K562 (cell line): ENCODE measurements at regions not wholly inside any gene's neighbourhood (a gene's known extent, or its start where the extent isn't known, plus 50 kb on each side); places are given as distances from the start of the nearest gene placed in this dataset.

Experiments used
- ATAC-seq: fragments of 200-7000 bp; cut with Tn5 transposase; 3 replicates; pipeline ENCODE4 v1.9.1; 2020; ENCODE audit warnings: moderate library complexity
- BruUV-seq: library from RNA; stranded (reverse); fragments of 400-500 nt; replicated peaks from 2 replicates; lab custom pipeline; 2021; lab: Mats Ljungman, UMichigan
- CTCF ChIA-PET: fragments of 300-600 bp; formaldehyde crosslinking; extraction: SDS; loops from one replicate; lab custom pipeline; 2021; ENCODE audit warnings: low intra/inter-chr PET ratio; lab: Yijun Ruan, JAX
- POLR2A ChIA-PET: fragments of 300-600, 350-650 bp; sonication (Branson Sonifier 250); formaldehyde crosslinking; extraction: SDS; loops from one replicate; lab custom pipeline; 2021; ENCODE audit warnings: antibody characterized with exemption, inconsistent platforms; lab: Yijun Ruan, JAX
- DNase-seq, 4 experiments: peaks; one replicate each; pipeline versions ENCODE4 v3.0.0 to v3.0.0-alpha.2; 2011 to 2018; ENCODE audit warnings: low spot score in 3 of 4, mixed read lengths in 3 of 4; ENCODE audit errors: extremely low read depth in 1 of 4
- FAIRE-seq: peaks from 2 replicates; lab custom pipeline; 2011; peaks lifted over from hg19 to GRCh38; lab: Jason Lieb, UNC
- H2AFZ ChIP-seq: 2 replicates; pipeline ENCODE4 v1.6.0; 2011; ENCODE audit warnings: low read depth, low read length, control low read depth, inconsistent platforms
- H3K27ac ChIP-seq: fragments of 200-600 bp; 3 replicates; pipeline ENCODE4 v1.8.0; 2011; ENCODE audit warnings: low read depth, mild to moderate bottlenecking, control low read depth, inconsistent platforms, low read length, moderate library complexity, mixed read lengths; ENCODE audit errors: extremely low read depth
- H3K27me3 ChIP-seq, 2 experiments: fragments of 300-600 bp in 1 of 2; 2 replicates in 1 of 2; 3 replicates in 1 of 2; pipeline versions ENCODE4 v1.6.0 to v1.8.0; 2011; ENCODE audit warnings: inconsistent platforms in 2 of 2, low read length in 2 of 2, mild to moderate bottlenecking in 1 of 2, mixed read lengths in 1 of 2, moderate library complexity in 1 of 2; ENCODE audit not compliant: control insufficient read depth in 2 of 2, insufficient read depth in 2 of 2
- H3K36me3 ChIP-seq: fragments of 300-600 bp; 3 replicates; pipeline ENCODE4 v1.8.0; 2011; ENCODE audit warnings: mild to moderate bottlenecking, low read length, inconsistent platforms; ENCODE audit not compliant: control insufficient read depth, insufficient read depth
- H3K4me1 ChIP-seq, 2 experiments: fragments of 200-600 bp in 1 of 2; replicated peaks in 1 of 2; 2 replicates in 1 of 2; 3 replicates in 1 of 2; pipeline versions ENCODE4 v1.5.1 to v1.8.0; 2011; ENCODE audit warnings: inconsistent platforms in 2 of 2, low read length in 2 of 2, mild to moderate bottlenecking in 1 of 2, mixed read lengths in 1 of 2, moderate library complexity in 1 of 2; ENCODE audit not compliant: control insufficient read depth in 2 of 2, insufficient read depth in 2 of 2
- H3K4me2 ChIP-seq: 2 replicates; pipeline ENCODE4 v1.6.1; 2011; ENCODE audit warnings: low read length, control low read depth, inconsistent platforms, mixed read lengths; ENCODE audit not compliant: insufficient read depth
- H3K4me3 ChIP-seq: fragments of 200-600 bp; sonication (generic), shearing (Covaris generic); 2 replicates; pipeline ENCODE4 v1.5.1; 2016; ENCODE audit warnings: control low read depth, inconsistent platforms
- H3K79me2 ChIP-seq: fragments of 200-600 bp; 3 replicates; pipeline ENCODE4 v1.8.0; 2011; ENCODE audit warnings: low read length, inconsistent platforms; ENCODE audit not compliant: control insufficient read depth, insufficient read depth
- H3K9ac ChIP-seq, 2 experiments: 2 replicates each; pipeline versions ENCODE4 v1.6.0 to v1.6.1; 2011; ENCODE audit warnings: low read depth in 2 of 2, low read length in 2 of 2, control low read depth in 1 of 2, inconsistent platforms in 1 of 2, mild to moderate bottlenecking in 1 of 2, mixed read lengths in 1 of 2; ENCODE audit not compliant: insufficient read depth in 1 of 2
- H3K9me1 ChIP-seq: one replicate; pipeline ENCODE4 v1.6.0; 2011; ENCODE audit warnings: inconsistent platforms, mild to moderate bottlenecking, low read length, moderate library complexity; ENCODE audit not compliant: control insufficient read depth, insufficient read depth
- H3K9me3 ChIP-seq: replicated peaks from 2 replicates; pipeline ENCODE4 v1.5.1; 2011; ENCODE audit warnings: low read depth, low read length, inconsistent platforms; ENCODE audit not compliant: control insufficient read depth, insufficient read depth
- H4K20me1 ChIP-seq: replicated peaks from 2 replicates; pipeline ENCODE4 v1.6.1; 2011; ENCODE audit warnings: low read length, inconsistent platforms, mixed read lengths; ENCODE audit not compliant: control insufficient read depth, insufficient read depth
- EP400 ChIP-seq: fragments of 450-650 bp; IDR thresholded peaks from 2 replicates; pipeline ENCODE4 v1.6.1; 2017; ENCODE audit warnings: antibody characterized with exemption, mild to moderate bottlenecking, moderate library complexity
- HNRNPUL1 ChIP-seq: fragments of 200-400 bp; formaldehyde crosslinking; IDR thresholded peaks from 2 replicates; pipeline ENCODE4 v1.6.1; 2017; ENCODE audit warnings: low read length
- IRF1 ChIP-seq: sonication (generic); formaldehyde crosslinking; IDR thresholded peaks from 2 replicates; pipeline ENCODE4 v1.8.0; 2022; ENCODE audit warnings: missing genetic modification reagents, mild to moderate bottlenecking, borderline replicate concordance
- NR2F6 ChIP-seq: fragments of 450-650 bp; formaldehyde crosslinking; IDR thresholded peaks from 2 replicates; pipeline ENCODE4 v1.4.0; 2020; ENCODE audit warnings: mild to moderate bottlenecking
- RBBP5 ChIP-seq: fragments of 200-600 bp; sonication (generic); IDR thresholded peaks from 2 replicates; pipeline ENCODE4 v1.6.1; 2012; ENCODE audit warnings: borderline replicate concordance, mild to moderate bottlenecking, low read length, control low read depth, inconsistent platforms; ENCODE audit not compliant: insufficient read depth, poor library complexity, severe bottlenecking
- THRAP3 ChIP-seq: fragments of 450-650 bp; IDR thresholded peaks from 2 replicates; pipeline ENCODE4 v1.6.1; 2016; ENCODE audit warnings: mild to moderate bottlenecking, inconsistent platforms, borderline replicate concordance
- ZNF277 ChIP-seq: fragments of 250-450 bp; sonication (Bioruptor Pico); IDR thresholded peaks from 2 replicates; pipeline ENCODE4 v1.8.0; 2022; ENCODE audit warnings: inconsistent platforms, mild to moderate bottlenecking, moderate library complexity, borderline replicate concordance
- ZNF384 ChIP-seq: IDR thresholded peaks from 2 replicates; pipeline ENCODE4 v1.6.1; 2012; ENCODE audit warnings: low read depth, low read length, improper control_type of control experiment
- WGBS: fragments of 100-300 bp; shearing (Covaris generic); methylation state at CpG from one replicate; pipeline ENCODE4 v1.1.6; 2016; ENCODE audit warnings: low coverage, mixed read lengths; ENCODE audit not compliant: insufficient coverage; ENCODE audit errors: missing lambda C conversion rate; 5-methylcytosine and 5-hydroxymethylcytosine counted together
- in situ Hi-C: fragments of 300-500 bp; cut with MboI; formaldehyde crosslinking; loops from 4 replicates; pipeline ENCODE4 v1.15.0; 2018; ENCODE audit warnings: inconsistent platforms, mixed read lengths
- intact Hi-C: fragments of 100-400 bp; cut with micrococcal nuclease; formaldehyde crosslinking; loops from 2 replicates; pipeline ENCODE4 v1.14.2; 2022
- TF ChIP-seq, protein P1 (sequence below): fragments of 450-650 bp; formaldehyde crosslinking; IDR thresholded peaks from 2 replicates; pipeline ENCODE4 v1.4.0; 2020; ENCODE audit warnings: mild to moderate bottlenecking
- TF ChIP-seq, protein P2 (sequence below): fragments of 250-450 bp; sonication (Bioruptor Pico); IDR thresholded peaks from 2 replicates; pipeline ENCODE4 v1.5.0; 2021; ENCODE audit warnings: mild to moderate bottlenecking, moderate library complexity

DNA sequence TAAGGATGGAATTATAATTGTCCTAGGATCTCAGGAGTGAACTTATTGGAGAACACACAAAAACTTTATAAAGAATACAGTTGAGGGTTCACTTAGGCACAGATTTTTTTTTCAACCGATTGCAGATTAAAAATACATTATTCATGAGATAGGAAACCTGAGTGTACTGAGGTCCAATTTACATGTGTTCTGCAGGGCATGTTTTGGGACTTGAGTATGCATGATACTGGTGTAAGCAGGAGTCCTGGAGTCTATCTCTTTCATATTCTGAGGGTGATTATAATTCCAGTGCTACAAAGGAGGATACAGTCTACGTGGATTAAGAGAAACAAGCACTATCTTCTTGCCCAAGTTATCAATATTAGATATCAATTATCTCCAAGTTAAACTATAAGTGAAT is 139.3 kb upstream of the HSFY2 start:
- FAIRE-seq (no peak), DNase-seq (no peak), ATAC-seq (no peak)
- no peak overlapping the region for H3K9ac ChIP-seq
- in situ Hi-C loops = no loop called here
- H3K27ac ChIP-seq = no peak overlapping the region
- H3K27me3 ChIP-seq = no peaks in the 10 kb centered on the region
- intact Hi-C loops = no loop called here
- POLR2A ChIA-PET = no interaction called here
- no peaks in the 10 kb centered on the region for H3K36me3 ChIP-seq
- no CpG with 5 or more reads among the region's 2 CpGs for WGBS
- no peak overlapping the region for H2AFZ ChIP-seq
- H3K9me3 ChIP-seq = no peaks in the 10 kb centered on the region
- no TSS peak for BruUV-seq
- H4K20me1 ChIP-seq = no peaks in the 10 kb centered on the region
- TF ChIP-seq RBBP5 (no peak), ZNF384 (no peak), HNRNPUL1 (no peak), EP400 (no peak), ZNF277 (no peak), THRAP3 (no peak), IRF1 (no peak), NR2F6 (no peak)
- TF ChIP-seq, protein P1, sequence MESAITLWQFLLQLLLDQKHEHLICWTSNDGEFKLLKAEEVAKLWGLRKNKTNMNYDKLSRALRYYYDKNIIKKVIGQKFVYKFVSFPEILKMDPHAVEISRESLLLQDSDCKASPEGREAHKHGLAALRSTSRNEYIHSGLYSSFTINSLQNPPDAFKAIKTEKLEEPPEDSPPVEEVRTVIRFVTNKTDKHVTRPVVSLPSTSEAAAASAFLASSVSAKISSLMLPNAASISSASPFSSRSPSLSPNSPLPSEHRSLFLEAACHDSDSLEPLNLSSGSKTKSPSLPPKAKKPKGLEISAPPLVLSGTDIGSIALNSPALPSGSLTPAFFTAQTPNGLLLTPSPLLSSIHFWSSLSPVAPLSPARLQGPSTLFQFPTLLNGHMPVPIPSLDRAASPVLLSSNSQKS (CRISPR knock-in tag) = no peak
- TF ChIP-seq, protein P2, sequence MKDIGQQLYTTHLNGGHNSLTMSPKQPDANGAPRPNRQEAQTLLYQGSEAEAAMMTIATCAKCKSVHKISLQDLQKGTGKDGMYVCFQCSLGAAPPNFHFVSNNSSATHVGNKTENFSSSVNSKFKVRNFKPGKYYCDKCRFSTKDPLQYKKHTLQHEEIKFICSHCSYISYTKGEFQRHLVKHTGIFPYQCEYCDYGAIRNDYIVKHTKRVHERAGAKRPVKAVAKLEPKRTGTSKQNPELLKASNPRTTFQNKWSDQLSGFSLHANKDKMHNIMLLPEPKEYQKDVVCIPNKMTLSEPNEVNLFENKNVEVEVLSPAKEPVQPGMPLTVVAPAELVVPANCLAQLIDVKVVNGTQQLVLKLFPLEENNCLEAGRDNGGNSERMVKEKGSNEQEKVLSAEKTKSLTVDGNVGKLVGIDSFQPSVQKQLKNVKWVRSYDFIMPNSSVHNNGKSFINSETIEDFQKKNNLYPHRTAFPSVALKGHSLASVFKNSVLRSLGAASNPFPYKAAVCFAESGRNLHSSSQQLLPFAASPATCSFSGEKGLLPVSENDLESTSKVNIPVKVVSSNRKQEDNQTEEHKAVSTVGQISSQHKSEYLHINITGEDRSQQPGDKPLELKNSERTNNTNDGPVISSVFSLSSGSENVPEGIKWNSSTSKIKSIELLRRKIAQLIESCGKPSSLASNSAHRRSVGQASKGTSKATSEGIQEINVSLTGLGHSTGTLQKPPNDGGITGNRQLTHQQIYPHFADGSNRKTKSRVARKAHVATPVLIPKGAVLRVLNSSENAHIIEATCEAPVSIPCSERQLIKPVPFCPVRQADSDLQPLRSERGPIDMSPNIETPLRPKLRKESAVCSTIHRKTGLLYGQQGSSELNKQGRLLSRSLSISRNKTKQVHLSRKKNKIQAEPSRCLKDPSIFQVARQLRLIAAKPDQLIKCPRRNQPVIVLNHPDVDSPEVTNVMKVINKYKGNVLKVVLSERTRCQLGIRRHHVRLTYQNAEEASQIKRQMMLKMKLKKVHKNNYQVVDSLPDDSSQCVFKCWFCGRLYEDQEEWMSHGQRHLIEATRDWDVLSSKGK = no peak
- no peaks in the 10 kb centered on the region for H3K4me1 ChIP-seq
- no peak overlapping the region for H3K4me2 ChIP-seq
- no peaks in the 10 kb centered on the region for H3K79me2 ChIP-seq
- no peak overlapping the region for H3K4me3 ChIP-seq
- H3K9me1 ChIP-seq = no peaks in the 10 kb centered on the region
- CTCF ChIA-PET = no interaction called here
